OCI-LY3 (cell line): ENCODE measurements at regions not wholly inside any gene's neighbourhood (a gene's known extent, or its start where the extent isn't known, plus 50 kb on each side); places are given as distances from the start of the nearest gene placed in this dataset.

Source experiments
- H2AFZ ChIP-seq: fragments of 200-600, 300-600 bp; shearing (Covaris generic); 2 replicates; pipeline ENCODE4 v1.6.0; 2014; ENCODE audit warnings: antibody characterized with exemption, low read depth, low read length
- H3K27ac ChIP-seq: fragments of 200-600, 300-600 bp; sonication (generic); 2 replicates; pipeline ENCODE4 v1.5.1; 2014; ENCODE audit warnings: mild to moderate bottlenecking, low read length, moderate library complexity, mixed read lengths
- H3K27me3 ChIP-seq: fragments of 200-600, 300-600 bp; sonication (generic); 2 replicates; pipeline ENCODE4 v1.6.1; 2014; ENCODE audit warnings: low read depth, low read length, mixed read lengths
- H3K36me3 ChIP-seq: fragments of 200-600, 300-600 bp; sonication (generic); replicated peaks from 2 replicates; pipeline ENCODE3; 2014; ENCODE audit warnings: low read depth, low read length, mixed read lengths
- H3K4me1 ChIP-seq: fragments of 300-600, 200-600 bp; sonication (generic); 2 replicates; pipeline ENCODE4 v1.6.1; 2014; ENCODE audit warnings: low read length, mixed read lengths
- H3K4me2 ChIP-seq: fragments of 200-600, 300-600 bp; sonication (generic); 2 replicates; pipeline ENCODE4 v1.6.1; 2014; ENCODE audit warnings: low read length, mixed read lengths
- H3K4me3 ChIP-seq: fragments of 300-600, 200-600 bp; sonication (generic); 2 replicates; pipeline ENCODE4 v1.5.1; 2014; ENCODE audit warnings: antibody characterized with exemption, mild to moderate bottlenecking, low read length, moderate library complexity
- H3K79me2 ChIP-seq: fragments of 300-600, 200-600 bp; shearing (Covaris generic); 2 replicates; pipeline ENCODE4 v1.6.1; 2014; ENCODE audit warnings: mild to moderate bottlenecking, low read length, mixed read lengths
- H3K9ac ChIP-seq: fragments of 300-600, 200-600 bp; shearing (Covaris generic); 2 replicates; pipeline ENCODE4 v1.6.0; 2014; ENCODE audit warnings: mild to moderate bottlenecking, low read length, moderate library complexity
- H3K9me3 ChIP-seq: fragments of 200-600, 300-600 bp; shearing (Covaris generic); 2 replicates; pipeline ENCODE4 v1.6.1; 2014; ENCODE audit warnings: low read length, mixed read lengths; ENCODE audit not compliant: insufficient read depth
- H4K20me1 ChIP-seq: fragments of 200-600, 300-600 bp; sonication (generic); 2 replicates; pipeline ENCODE4 v1.6.1; 2016; ENCODE audit warnings: low read length, mixed read lengths; ENCODE audit not compliant: insufficient read depth
- EZH2phosphoT487 ChIP-seq: fragments of 200-600 bp; shearing (Covaris generic); IDR thresholded peaks from 2 replicates; pipeline ENCODE4 v1.6.1; 2018; ENCODE audit warnings: antibody characterized with exemption, mixed run types, low read depth
- TF ChIP-seq, protein P1 (sequence below): fragments of 200-600, 300-600 bp; sonication (generic); IDR thresholded peaks from 2 replicates; pipeline ENCODE4 v1.5.1; 2014; ENCODE audit warnings: antibody characterized with exemption, low read length, low read depth

- H3K9ac ChIP-seq = no peak overlapping the region
- no peak overlapping the region for H3K4me2 ChIP-seq
- no peak overlapping the region for H3K27ac ChIP-seq
- H3K36me3 ChIP-seq = no peaks in the 10 kb centered on the region
- H3K4me1 ChIP-seq = peaks cover 16% of the 10 kb centered on the region
- no peaks in the 10 kb centered on the region for H3K79me2 ChIP-seq
- no peaks in the 10 kb centered on the region for H3K27me3 ChIP-seq
- no peaks in the 10 kb centered on the region for H3K9me3 ChIP-seq
- H2AFZ ChIP-seq = no peak overlapping the region
- H4K20me1 ChIP-seq = no peaks in the 10 kb centered on the region
- TF ChIP-seq, protein P1, sequence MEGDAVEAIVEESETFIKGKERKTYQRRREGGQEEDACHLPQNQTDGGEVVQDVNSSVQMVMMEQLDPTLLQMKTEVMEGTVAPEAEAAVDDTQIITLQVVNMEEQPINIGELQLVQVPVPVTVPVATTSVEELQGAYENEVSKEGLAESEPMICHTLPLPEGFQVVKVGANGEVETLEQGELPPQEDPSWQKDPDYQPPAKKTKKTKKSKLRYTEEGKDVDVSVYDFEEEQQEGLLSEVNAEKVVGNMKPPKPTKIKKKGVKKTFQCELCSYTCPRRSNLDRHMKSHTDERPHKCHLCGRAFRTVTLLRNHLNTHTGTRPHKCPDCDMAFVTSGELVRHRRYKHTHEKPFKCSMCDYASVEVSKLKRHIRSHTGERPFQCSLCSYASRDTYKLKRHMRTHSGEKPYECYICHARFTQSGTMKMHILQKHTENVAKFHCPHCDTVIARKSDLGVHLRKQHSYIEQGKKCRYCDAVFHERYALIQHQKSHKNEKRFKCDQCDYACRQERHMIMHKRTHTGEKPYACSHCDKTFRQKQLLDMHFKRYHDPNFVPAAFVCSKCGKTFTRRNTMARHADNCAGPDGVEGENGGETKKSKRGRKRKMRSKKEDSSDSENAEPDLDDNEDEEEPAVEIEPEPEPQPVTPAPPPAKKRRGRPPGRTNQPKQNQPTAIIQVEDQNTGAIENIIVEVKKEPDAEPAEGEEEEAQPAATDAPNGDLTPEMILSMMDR = no peak
- TF ChIP-seq EZH2phosphoT487 = no peak
- H3K4me3 ChIP-seq = no peak overlapping the region
These were observed 209.6 kb upstream of the JUN start for GRCh38 chr1:58993403-58993802.

GRCh38 chr1:58994664-58995063 lies 210.8 kb upstream of the JUN start:
- Histone ChIP-seq H3K9ac (no peak overlapping the region), H3K79me2 (no peaks in the 10 kb centered on the region), H3K9me3 (no peaks in the 10 kb centered on the region), H3K4me3 (no peak overlapping the region), H4K20me1 (no peaks in the 10 kb centered on the region), H2AFZ (no peak overlapping the region), H3K4me1 (peaks cover 16% of the 10 kb centered on the region), H3K27me3 (no peaks in the 10 kb centered on the region), H3K27ac (no peak overlapping the region), H3K4me2 (no peak overlapping the region), H3K36me3 (no peaks in the 10 kb centered on the region)
- no peak for TF ChIP-seq EZH2phosphoT487
- TF ChIP-seq, protein P1 = no peak

GRCh38 chr1:58996341-58997059 lies 212.7 kb upstream of the JUN start:
- Histone ChIP-seq H3K9me3 (no peaks in the 10 kb centered on the region), H3K36me3 (no peaks in the 10 kb centered on the region), H3K27ac (no peak overlapping the region), H3K27me3 (no peaks in the 10 kb centered on the region), H4K20me1 (no peaks in the 10 kb centered on the region), H2AFZ (no peak overlapping the region), H3K9ac (no peak overlapping the region), H3K4me3 (no peak overlapping the region), H3K79me2 (no peaks in the 10 kb centered on the region), H3K4me1 (peaks cover 14% of the 10 kb centered on the region), H3K4me2 (no peak overlapping the region)
- TF ChIP-seq EZH2phosphoT487 = no peak
- TF ChIP-seq, protein P1 = no peak

DNA sequence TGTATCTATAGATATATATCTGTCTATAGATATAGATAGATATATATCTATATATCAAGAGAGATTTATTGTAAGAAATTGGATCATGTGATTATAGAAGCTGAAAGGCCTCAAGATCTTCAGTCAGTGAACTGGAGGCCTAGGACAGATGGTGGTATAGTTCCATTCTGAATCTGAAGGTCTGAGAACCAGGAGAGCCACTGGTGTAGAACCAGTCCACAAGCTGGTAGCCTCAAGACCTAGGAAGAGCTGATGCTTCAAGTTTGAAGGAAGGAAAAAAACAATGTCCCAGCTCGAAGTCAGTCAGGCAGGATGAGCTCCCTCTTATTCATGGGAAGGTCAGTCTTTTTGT lies 213.2 kb upstream of the JUN start:
- Histone ChIP-seq H3K27ac (no peak overlapping the region), H3K4me1 (peaks cover 14% of the 10 kb centered on the region), H3K4me2 (0 out of 2 replicates have a peak overlapping the region, but pooled peaks have one; percentile 20), H3K79me2 (no peaks in the 10 kb centered on the region), H3K9ac (no peak overlapping the region), H3K9me3 (no peaks in the 10 kb centered on the region), H2AFZ (no peak overlapping the region), H3K27me3 (no peaks in the 10 kb centered on the region), H4K20me1 (no peaks in the 10 kb centered on the region), H3K4me3 (no peak overlapping the region), H3K36me3 (no peaks in the 10 kb centered on the region)
- TF ChIP-seq EZH2phosphoT487 = no peak
- TF ChIP-seq, protein P1 = no peak
